HEK293 (cell line): ENCODE measurements at regions not wholly inside any gene's neighbourhood (a gene's known extent, or its start where the extent isn't known, plus 50 kb on each side); places are given as distances from the start of the nearest gene placed in this dataset.

Source experiments
- CTCF ChIA-PET: fragments of 350-600 bp; formaldehyde crosslinking; extraction: SDS; loops from one replicate; lab custom pipeline; 2021; ENCODE audit warnings: antibody characterized with exemption; lab: Yijun Ruan, JAX
- POLR2A ChIA-PET: fragments of 300-600 bp; formaldehyde crosslinking; extraction: SDS; loops from one replicate; lab custom pipeline; 2020; ENCODE audit warnings: antibody characterized with exemption, inconsistent platforms; lab: Yijun Ruan, JAX
- H3K27ac ChIP-seq: fragments of 200-500 bp; sonication (Bioruptor generic); 2 replicates; pipeline ENCODE4 v1.5.1; 2014; ENCODE audit warnings: low read depth, low read length, control low read depth, inconsistent platforms; ENCODE audit errors: extremely low read depth
- H3K36me3 ChIP-seq, 2 experiments: fragments of 200-500 bp in 1 of 2; sonication (Bioruptor generic) in 1 of 2; 1 replicate in 1 of 2; 2 replicates in 1 of 2; pipeline ENCODE4 v1.5.1; 2014 to 2017; ENCODE audit warnings: inconsistent platforms in 2 of 2, low read length in 2 of 2; ENCODE audit not compliant: control insufficient read depth in 2 of 2, insufficient read depth in 1 of 2
- H3K4me1 ChIP-seq: fragments of 200-500 bp; sonication (Bioruptor generic); 2 replicates; pipeline ENCODE4 v1.5.1; 2014; ENCODE audit warnings: mild to moderate bottlenecking, low read length, inconsistent platforms; ENCODE audit not compliant: control insufficient read depth, insufficient read depth
- H3K4me3 ChIP-seq: 2 replicates; pipeline ENCODE4 v1.5.1; 2011; ENCODE audit warnings: low read depth, mild to moderate bottlenecking, control low read depth, low read length, moderate library complexity
- H3K9me3 ChIP-seq: fragments of 200-500 bp; sonication (Bioruptor generic); 2 replicates; pipeline ENCODE4 v1.5.1; 2014; ENCODE audit warnings: low read depth, low read length, inconsistent platforms; ENCODE audit not compliant: control insufficient read depth, insufficient read depth
- FEZF1 ChIP-seq: fragments of 450-650 bp; formaldehyde crosslinking; IDR thresholded peaks from 2 replicates; pipeline ENCODE4 v1.5.1; 2016; ENCODE audit warnings: missing biosample characterization, missing genetic modification characterization
- GLIS1 ChIP-seq: fragments of 450-650 bp; formaldehyde crosslinking; IDR thresholded peaks from 2 replicates; pipeline ENCODE4 v1.5.1; 2016; ENCODE audit warnings: missing biosample characterization, missing genetic modification characterization
- GLIS2 ChIP-seq: fragments of 450-650 bp; formaldehyde crosslinking; IDR thresholded peaks from 2 replicates; pipeline ENCODE4 v1.5.1; 2016; ENCODE audit warnings: missing biosample characterization, missing genetic modification characterization
- KLF10 ChIP-seq: fragments of 450-650 bp; IDR thresholded peaks from 2 replicates; pipeline ENCODE4 v1.5.1; 2018; ENCODE audit warnings: missing biosample characterization, mild to moderate bottlenecking, missing genetic modification characterization
- KLF17 ChIP-seq: fragments of 450-650 bp; formaldehyde crosslinking; IDR thresholded peaks from 2 replicates; pipeline ENCODE4 v1.5.1; 2016; ENCODE audit warnings: missing biosample characterization, missing genetic modification characterization
- KLF8 ChIP-seq: fragments of 450-650 bp; formaldehyde crosslinking; IDR thresholded peaks from 2 replicates; pipeline ENCODE4 v1.5.1; 2016; ENCODE audit warnings: missing biosample characterization, missing genetic modification characterization
- OSR2 ChIP-seq: fragments of 450-650 bp; formaldehyde crosslinking; IDR thresholded peaks from 2 replicates; pipeline ENCODE4 v1.5.1; 2016; ENCODE audit warnings: missing biosample characterization, missing genetic modification characterization
- WT1 ChIP-seq: fragments of 450-650 bp; formaldehyde crosslinking; IDR thresholded peaks from 2 replicates; pipeline ENCODE4 v1.5.1; 2016; ENCODE audit warnings: missing biosample characterization, missing genetic modification characterization
- ZBTB48 ChIP-seq: fragments of 450-650 bp; formaldehyde crosslinking; IDR thresholded peaks from 2 replicates; pipeline ENCODE4 v1.5.1; 2016; ENCODE audit warnings: missing biosample characterization, missing genetic modification characterization
- ZBTB7A ChIP-seq: fragments of 450-650 bp; formaldehyde crosslinking; IDR thresholded peaks from 2 replicates; pipeline ENCODE4 v1.5.1; 2016; ENCODE audit warnings: low read depth, missing biosample characterization, missing genetic modification characterization
- ZIC2 ChIP-seq: fragments of 450-650 bp; formaldehyde crosslinking; IDR thresholded peaks from 2 replicates; pipeline ENCODE4 v1.5.1; 2016; ENCODE audit warnings: missing biosample characterization, missing genetic modification characterization
- ZNF121 ChIP-seq: fragments of 450-650 bp; formaldehyde crosslinking; IDR thresholded peaks from 2 replicates; pipeline ENCODE4 v1.5.1; 2016; ENCODE audit warnings: missing biosample characterization, missing genetic modification characterization
- ZNF157 ChIP-seq: fragments of 450-650 bp; formaldehyde crosslinking; IDR thresholded peaks from 2 replicates; pipeline ENCODE4 v1.5.1; 2016; ENCODE audit warnings: missing biosample characterization, missing genetic modification characterization
- ZNF174 ChIP-seq: fragments of 450-650 bp; formaldehyde crosslinking; IDR thresholded peaks from 2 replicates; pipeline ENCODE4 v1.5.0; 2017; ENCODE audit warnings: missing biosample characterization, mild to moderate bottlenecking, missing genetic modification characterization
- ZNF2 ChIP-seq: fragments of 450-650 bp; formaldehyde crosslinking; IDR thresholded peaks from 2 replicates; pipeline ENCODE4 v1.5.1; 2016; ENCODE audit warnings: missing biosample characterization, missing genetic modification characterization
- ZNF221 ChIP-seq: fragments of 450-650 bp; formaldehyde crosslinking; IDR thresholded peaks from 2 replicates; pipeline ENCODE4 v1.5.1; 2017; ENCODE audit warnings: missing biosample characterization, missing genetic modification characterization, borderline replicate concordance
- ZNF239 ChIP-seq: fragments of 450-650 bp; formaldehyde crosslinking; IDR thresholded peaks from 2 replicates; pipeline ENCODE4 v1.5.1; 2016; ENCODE audit warnings: missing biosample characterization, missing genetic modification characterization
- ZNF24 ChIP-seq: fragments of 450-650 bp; formaldehyde crosslinking; IDR thresholded peaks from 2 replicates; pipeline ENCODE4 v1.5.1; 2016; ENCODE audit warnings: missing biosample characterization, missing genetic modification characterization
- ZNF280D ChIP-seq: fragments of 450-650 bp; formaldehyde crosslinking; IDR thresholded peaks from 2 replicates; pipeline ENCODE4 v1.5.1; 2016; ENCODE audit warnings: missing biosample characterization, missing genetic modification characterization
- ZNF350 ChIP-seq: fragments of 450-650 bp; formaldehyde crosslinking; IDR thresholded peaks from 2 replicates; pipeline ENCODE4 v1.5.0; 2017; ENCODE audit warnings: missing biosample characterization, mild to moderate bottlenecking, missing genetic modification characterization
- ZNF37A ChIP-seq: fragments of 450-650 bp; IDR thresholded peaks from 2 replicates; pipeline ENCODE4 v1.5.1; 2018; ENCODE audit warnings: missing biosample characterization, missing genetic modification characterization
- ZNF391 ChIP-seq: fragments of 450-650 bp; formaldehyde crosslinking; IDR thresholded peaks from 2 replicates; pipeline ENCODE4 v1.5.1; 2016; ENCODE audit warnings: low read depth, missing biosample characterization, missing genetic modification characterization, borderline replicate concordance
- ZNF449 ChIP-seq: fragments of 450-650 bp; formaldehyde crosslinking; IDR thresholded peaks from 2 replicates; pipeline ENCODE4 v1.5.1; 2017; ENCODE audit warnings: missing biosample characterization, mild to moderate bottlenecking, missing genetic modification characterization, moderate library complexity
- ZNF510 ChIP-seq: fragments of 450-650 bp; formaldehyde crosslinking; IDR thresholded peaks from 2 replicates; pipeline ENCODE4 v1.5.1; 2018; ENCODE audit warnings: mild to moderate bottlenecking, missing genetic modification characterization, missing biosample characterization; ENCODE audit not compliant: insufficient replicate concordance
- ZNF548 ChIP-seq: fragments of 450-650 bp; formaldehyde crosslinking; IDR thresholded peaks from 2 replicates; pipeline ENCODE4 v1.5.1; 2016; ENCODE audit warnings: missing biosample characterization, missing genetic modification characterization
- ZNF701 ChIP-seq: fragments of 450-650 bp; formaldehyde crosslinking; IDR thresholded peaks from 2 replicates; pipeline ENCODE4 v1.5.1; 2016; ENCODE audit warnings: missing biosample characterization, missing genetic modification characterization
- ZNF707 ChIP-seq: fragments of 450-650 bp; formaldehyde crosslinking; IDR thresholded peaks from 2 replicates; pipeline ENCODE4 v1.5.1; 2016; ENCODE audit warnings: missing biosample characterization, missing genetic modification characterization
- ZNF777 ChIP-seq: fragments of 450-650 bp; formaldehyde crosslinking; IDR thresholded peaks from 2 replicates; pipeline ENCODE4 v1.5.1; 2017; ENCODE audit warnings: missing biosample characterization, missing genetic modification characterization, borderline replicate concordance
- ZNF792 ChIP-seq: fragments of 450-650 bp; formaldehyde crosslinking; IDR thresholded peaks from 2 replicates; pipeline ENCODE4 v1.5.1; 2016; ENCODE audit warnings: missing biosample characterization, missing genetic modification characterization
- ZNF837 ChIP-seq: fragments of 450-650 bp; formaldehyde crosslinking; IDR thresholded peaks from 2 replicates; pipeline ENCODE4 v1.5.1; 2016; ENCODE audit warnings: missing biosample characterization, missing genetic modification characterization
- ZSCAN23 ChIP-seq: fragments of 450-650 bp; formaldehyde crosslinking; IDR thresholded peaks from 2 replicates; pipeline ENCODE4 v1.5.1; 2016; ENCODE audit warnings: missing biosample characterization, missing genetic modification characterization

GRCh38 chr10:130513686-130514476 is 377.7 kb downstream of the GLRX3 start (continued):
- TF ChIP-seq ZNF2 = no peak

GRCh38 chr10:130515670-130516069 is 379.5 kb downstream of the GLRX3 start:
- ChIA-PET POLR2A (no interaction called here), CTCF (no interaction called here)
- Histone ChIP-seq H3K36me3 (no peaks in the 10 kb centered on the region), H3K27ac (no peak overlapping the region), H3K9me3 (no peaks in the 10 kb centered on the region), H3K4me3 (no peak overlapping the region), H3K4me1 (no peaks in the 10 kb centered on the region)
- TF ChIP-seq ZNF792 (tag by site-specific recombination) (no peak), ZNF221 (tag by site-specific recombination) (no peak), ZNF449 (tag by site-specific recombination) (no peak), ZBTB7A (tag by site-specific recombination) (no peak), ZNF777 (tag by site-specific recombination) (no peak), ZNF837 (no peak), GLIS2 (tag by site-specific recombination) (no peak), ZBTB48 (no peak), ZNF121 (tag by site-specific recombination) (no peak), FEZF1 (tag by site-specific recombination) (no peak), ZIC2 (tag by site-specific recombination) (no peak), ZNF391 (no peak), WT1 (tag by site-specific recombination) (no peak), KLF8 (tag by site-specific recombination) (no peak), ZNF350 (tag by site-specific recombination) (no peak), ZNF510 (tag by site-specific recombination) (no peak), ZNF24 (tag by site-specific recombination) (no peak), ZNF548 (tag by site-specific recombination) (no peak), ZNF707 (no peak)

GRCh38 chr10:130516141-130516735 is 380.0 kb downstream of the GLRX3 start:
- H3K36me3 ChIP-seq = no peaks in the 10 kb centered on the region
- no peak overlapping the region for H3K4me3 ChIP-seq
- no peaks in the 10 kb centered on the region for H3K4me1 ChIP-seq
- no peak overlapping the region for H3K27ac ChIP-seq
- ChIA-PET CTCF (no interaction called here), POLR2A (no interaction called here)
- no peaks in the 10 kb centered on the region for H3K9me3 ChIP-seq
- no peak for TF ChIP-seq WT1 (tag by site-specific recombination)
- no peak for TF ChIP-seq ZNF701 (tag by site-specific recombination)
- TF ChIP-seq KLF17 (tag by site-specific recombination) = no peak
- TF ChIP-seq ZNF239 = no peak
- TF ChIP-seq ZSCAN23 (tag by site-specific recombination) = no peak
- no peak for TF ChIP-seq ZNF37A (tag by site-specific recombination)
- no peak for TF ChIP-seq ZNF157
- TF ChIP-seq OSR2 = no peak
- no peak for TF ChIP-seq ZNF280D (tag by site-specific recombination)
- TF ChIP-seq KLF10 = no peak
- TF ChIP-seq ZNF174 (tag by site-specific recombination) = no peak
- TF ChIP-seq GLIS1 (tag by site-specific recombination) = no peak
- TF ChIP-seq ZNF777 (tag by site-specific recombination) = no peak
